CD4-positive, alpha-beta T cell treated with Interleukin-4 for 1 hour (primary cell): ENCODE measurements at regions not wholly inside any gene's neighbourhood (a gene's known extent, or its start where the extent isn't known, plus 50 kb on each side); places are given as distances from the start of the nearest gene placed in this dataset.

ENCODE experiments used
- DNase-seq, 2 donors: peaks; one replicate each; pipeline ENCODE4 v3.0.0-alpha.2; 2020 to 2022

DNA sequence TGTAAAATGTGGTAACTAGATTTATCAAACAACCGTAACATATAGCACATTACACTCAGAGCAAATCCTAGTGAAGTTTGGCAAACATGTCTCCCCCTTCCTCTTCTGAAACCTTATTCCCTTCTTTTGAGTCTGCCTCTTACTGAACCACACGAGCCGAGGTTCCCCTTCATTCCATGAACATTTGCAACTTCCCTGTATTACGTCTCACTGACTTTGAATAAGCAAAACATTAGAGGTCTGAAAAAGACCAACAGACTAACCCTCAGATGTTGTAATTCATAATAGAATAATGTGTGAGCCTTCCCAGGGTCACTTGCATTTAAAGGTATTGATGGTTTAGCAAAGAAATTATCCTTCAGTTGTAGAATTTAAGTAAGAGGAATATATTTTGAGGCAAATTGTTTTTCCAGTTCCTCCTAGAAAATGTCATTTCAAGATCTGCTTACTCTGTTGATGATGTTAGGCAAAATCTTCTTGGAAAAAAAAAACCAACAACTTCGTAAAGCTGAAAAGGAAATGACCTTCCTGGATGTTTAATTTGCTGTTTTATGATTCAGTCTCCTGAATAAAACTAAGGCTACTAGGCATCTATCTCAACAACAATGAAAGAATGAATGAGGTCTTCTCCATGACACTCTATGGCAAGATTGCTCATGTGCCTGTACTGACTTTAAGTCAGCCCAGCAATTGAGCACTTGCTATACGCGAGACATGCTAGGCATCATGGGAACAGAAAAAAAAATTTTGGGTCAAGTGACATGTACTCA, 296.9 kb upstream of the NECTIN3 start:
- DNase-seq = no peak

DNA sequence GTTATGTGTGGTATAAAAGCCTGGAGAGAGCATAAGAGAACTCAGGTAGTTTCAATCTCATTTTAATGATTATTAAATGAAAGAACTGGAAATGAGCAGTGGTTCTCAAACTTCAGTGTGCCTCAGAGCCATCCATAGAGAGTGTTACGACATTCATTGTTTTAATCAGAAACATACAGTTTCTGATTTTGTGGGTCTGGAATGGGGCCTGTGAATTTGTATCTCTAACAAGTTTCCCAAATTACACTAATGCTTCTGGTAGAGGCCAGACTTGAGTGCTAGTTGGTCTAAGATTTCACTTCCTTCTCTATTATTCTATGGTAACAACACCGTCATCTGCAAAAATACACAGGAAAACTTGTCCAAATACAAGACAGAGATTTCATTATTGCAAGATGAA, 292.0 kb upstream of the NECTIN3 start:
- DNase-seq = no peak

DNA sequence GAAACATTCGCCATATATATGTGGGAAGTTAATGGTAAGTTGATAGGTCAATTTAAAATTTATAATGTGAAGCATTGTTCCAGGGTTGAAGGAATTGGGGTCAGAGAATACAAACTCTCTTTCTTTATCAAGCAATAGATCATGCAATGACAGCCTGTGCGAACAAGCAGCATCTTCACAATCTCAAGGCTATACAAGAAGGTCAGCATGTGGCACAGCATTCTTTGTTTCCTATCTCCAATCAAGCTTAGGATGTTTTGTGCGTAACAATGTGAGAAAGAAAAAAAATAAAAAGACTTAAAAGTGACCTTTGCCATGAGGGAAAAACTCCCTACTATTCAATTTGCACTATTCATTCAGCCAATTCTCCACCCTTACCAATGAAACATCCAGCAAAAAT, 288.1 kb upstream of the NECTIN3 start:
- no peak for DNase-seq

DNA sequence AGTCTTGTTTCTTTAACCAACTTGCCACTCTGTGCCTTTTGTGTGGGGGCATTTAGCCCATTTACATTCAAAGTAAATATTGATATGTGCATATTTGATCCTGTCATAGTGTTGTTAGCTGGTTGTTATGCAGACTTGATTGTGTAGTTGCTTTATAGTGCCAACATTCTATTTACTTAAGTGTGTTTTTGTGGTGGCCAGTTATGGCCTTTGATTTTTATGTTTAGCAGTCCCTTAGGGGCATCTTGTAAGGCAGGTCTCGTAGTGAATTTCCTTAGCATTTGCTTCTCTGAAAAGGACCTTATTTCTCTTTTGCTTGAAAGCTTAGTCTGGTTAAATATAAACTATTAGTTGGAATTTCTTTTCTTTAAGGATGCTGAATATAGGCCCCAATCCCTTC, 282.8 kb upstream of the NECTIN3 start:
- no peak for DNase-seq

DNA sequence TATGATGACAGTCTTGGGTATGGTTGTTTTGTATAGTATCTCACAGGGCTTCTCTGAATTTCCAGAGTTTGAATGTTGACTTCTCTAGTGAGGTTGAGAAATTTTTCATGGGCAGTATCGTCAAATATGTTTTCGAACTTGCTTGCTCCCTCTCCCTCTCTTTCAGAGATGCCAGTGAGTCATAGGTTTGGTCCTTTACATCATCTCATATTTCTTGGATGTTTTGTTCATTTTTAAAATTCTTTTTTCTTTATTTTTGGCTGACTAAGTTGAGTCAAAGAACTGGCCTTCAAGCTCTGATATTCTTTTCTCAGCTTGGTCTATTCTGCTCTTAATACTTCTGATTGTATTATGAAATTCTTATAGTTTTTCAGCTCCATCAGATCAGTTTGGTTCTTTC, 282.3 kb upstream of the NECTIN3 start:
- DNase-seq = no peak

DNA sequence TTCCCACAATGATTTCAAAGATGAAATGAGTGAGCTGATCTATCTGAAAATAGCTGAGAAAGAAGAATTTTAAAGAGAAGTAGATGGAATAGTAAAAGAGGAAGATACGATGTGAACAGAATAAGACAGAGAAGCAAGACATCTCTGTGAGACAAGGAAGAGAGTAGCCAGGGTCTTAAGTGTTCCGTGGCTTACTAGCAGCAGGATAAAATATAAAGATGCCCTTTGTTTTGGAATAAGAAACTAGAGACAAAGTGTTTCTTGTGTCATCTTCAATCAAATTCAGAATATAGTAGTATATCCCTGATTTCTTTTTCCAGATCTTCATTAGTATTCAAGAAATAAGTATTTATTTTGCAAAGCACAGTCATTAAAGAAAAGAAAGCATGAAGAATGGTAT, 281.0 kb upstream of the NECTIN3 start:
- DNase-seq = no peak

DNA sequence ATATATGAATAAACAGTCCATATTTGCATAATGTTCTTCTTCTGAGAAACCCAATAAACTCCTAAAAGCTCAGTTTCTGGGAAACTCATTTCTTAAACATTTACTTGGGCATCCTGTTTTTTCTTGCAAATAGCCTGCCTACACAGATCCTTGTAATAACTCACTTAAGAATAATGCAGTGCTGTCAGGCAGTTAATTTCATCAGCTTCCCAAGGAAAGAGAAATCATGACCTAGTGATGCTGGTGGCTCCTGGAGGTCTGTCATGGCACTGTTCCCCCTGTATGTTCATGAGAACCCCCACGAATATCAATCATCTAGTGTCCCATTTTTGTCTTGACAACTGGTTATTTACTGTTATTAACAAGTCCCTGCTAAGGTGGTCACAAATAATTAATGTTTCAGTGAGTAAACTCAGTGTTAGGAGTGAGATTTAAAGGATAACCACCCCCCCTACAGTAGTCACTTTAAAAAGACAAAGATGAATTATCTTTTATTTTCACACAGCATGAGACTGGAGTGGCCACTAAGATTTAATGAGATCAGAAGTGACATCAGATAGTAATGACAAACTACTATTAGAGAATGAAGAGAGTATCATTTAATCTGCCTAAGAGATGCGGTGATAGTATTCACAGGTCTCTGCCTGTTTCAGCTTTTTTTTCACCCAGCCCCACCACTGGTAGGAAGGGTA, 279.5 kb upstream of the NECTIN3 start:
- DNase-seq = no peak

DNA sequence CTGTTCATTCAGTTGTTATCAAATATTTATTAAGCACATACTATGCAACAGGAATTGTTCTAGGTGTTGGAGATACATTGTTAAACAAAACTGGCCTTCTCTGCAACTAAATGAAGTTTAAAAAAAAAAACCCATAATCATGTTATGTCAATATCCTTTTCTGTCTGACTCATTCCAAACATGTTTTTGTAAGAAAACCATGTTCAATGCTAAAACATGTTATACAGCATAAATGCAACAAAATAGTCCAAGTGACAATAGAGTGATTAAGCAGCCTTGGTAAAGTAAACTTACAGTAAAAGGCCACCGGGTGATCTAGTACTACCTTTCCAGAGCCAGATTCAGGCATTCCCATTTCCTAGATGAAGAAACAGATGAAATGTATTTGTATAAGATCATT, 278.0 kb upstream of the NECTIN3 start:
- no peak for DNase-seq

DNA sequence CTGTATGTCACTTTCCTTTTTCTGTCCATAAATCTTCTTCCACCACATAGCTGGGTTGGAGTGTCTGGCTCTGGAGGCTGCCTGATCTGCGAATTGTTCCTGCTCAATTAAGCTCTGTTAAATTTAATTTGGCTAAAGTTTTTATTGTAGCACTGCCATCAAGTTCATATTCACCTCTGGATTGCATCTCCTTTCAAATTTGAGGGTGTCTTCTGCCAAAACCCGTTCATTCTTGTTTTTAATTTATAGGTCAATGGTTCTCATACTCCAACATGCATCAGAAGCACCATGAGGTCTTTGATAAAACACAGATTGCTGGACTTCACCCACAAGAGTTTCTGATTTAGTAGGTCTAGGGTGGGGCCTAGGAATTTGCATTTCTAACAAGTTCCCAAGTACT, 276.5 kb upstream of the NECTIN3 start:
- no peak for DNase-seq

DNA sequence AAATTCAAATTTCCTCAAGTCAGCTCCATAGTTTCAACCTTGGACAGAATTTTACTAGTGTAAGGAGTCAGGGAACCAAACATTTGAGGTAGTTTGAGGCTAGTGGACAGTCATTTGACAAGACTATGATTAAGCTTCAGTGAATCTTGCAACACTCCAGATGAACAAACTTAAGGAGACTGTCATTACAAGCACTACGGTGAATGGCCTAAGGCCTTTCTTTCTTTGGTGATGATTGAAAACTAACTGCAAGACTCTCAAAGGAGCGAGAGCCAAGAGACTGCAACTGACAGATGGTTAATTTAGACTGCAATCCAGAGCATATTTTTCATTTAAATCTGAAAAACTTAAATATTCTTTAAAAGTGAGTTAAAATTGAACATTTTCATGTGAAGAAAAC, 272.3 kb upstream of the NECTIN3 start:
- DNase-seq = no peak

DNA sequence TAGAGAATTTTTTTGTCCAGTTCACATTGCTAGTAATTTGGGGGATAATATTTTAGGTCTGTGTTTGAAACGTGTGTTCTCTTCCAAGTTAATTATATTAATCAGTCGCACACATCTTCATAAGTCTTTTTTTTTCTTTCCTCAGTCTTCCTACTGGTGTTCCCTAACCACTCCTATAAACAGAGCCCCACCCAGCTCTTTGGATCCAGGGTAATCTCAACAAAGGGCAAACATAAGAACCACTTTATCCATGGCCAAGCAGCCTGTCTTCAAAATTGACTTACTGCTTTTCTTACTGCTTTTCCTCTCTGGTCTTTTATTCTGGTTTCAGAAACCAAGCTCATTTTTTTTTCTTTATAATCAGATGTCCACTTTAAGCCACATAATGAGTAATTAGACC, 266.8 kb upstream of the NECTIN3 start:
- DNase-seq = no peak

DNA sequence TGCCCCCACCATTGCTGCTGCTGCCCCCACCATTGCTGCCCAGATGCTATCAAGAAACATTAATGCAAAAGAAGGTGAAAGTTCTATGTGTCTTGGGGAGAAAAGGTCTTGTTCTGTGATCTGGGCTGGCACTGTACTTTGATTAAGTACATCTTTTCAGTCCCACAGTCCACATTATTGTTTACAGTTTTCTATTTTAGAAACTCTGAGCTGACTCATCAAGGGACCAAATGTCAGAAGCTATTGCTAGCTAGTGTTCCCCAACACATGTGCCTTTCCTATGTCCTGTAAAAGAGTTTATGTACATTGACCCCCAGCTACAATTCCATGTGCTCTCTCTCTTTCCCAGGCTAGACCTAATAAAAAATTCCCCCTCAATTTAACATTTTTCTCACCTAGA, 264.7 kb upstream of the NECTIN3 start:
- DNase-seq = no peak

DNA sequence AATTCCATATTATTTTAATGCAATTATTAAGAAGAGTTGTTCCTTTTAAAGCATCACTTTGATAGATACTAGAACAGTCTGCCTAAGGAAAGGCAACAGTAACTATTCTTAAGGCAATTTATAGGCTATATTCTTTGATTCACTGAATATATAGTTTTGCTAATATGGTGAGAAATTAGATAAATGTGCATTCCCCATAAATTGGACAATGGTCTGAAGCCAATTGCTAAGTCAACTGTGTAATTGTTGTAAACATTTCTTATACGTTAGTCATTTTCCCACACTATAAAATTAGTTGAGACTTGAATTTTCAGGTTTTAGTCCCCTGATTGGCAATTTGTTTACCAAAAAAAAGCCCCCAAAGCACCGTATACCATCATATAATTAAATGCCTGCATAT, 263.0 kb upstream of the NECTIN3 start:
- DNase-seq = no peak

DNA sequence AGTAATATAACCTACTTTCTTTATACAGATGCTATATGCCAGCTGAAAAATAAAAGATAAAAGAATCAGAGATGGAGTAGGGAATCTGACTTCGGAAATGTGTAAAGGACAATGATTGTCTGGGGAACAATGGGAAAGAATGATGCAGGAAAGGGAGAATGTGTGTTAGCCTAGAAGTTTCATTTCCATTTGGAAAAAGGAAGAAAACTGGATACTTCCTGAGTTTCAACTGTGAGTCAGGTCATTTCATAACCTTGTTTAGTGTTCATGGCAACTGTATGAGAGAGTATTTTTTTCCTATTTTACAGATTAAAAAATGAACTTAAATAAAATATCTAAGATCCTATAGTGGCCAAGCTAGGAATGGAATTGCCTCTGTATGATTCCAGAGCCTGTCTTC, 261.3 kb upstream of the NECTIN3 start:
- no peak for DNase-seq

DNA sequence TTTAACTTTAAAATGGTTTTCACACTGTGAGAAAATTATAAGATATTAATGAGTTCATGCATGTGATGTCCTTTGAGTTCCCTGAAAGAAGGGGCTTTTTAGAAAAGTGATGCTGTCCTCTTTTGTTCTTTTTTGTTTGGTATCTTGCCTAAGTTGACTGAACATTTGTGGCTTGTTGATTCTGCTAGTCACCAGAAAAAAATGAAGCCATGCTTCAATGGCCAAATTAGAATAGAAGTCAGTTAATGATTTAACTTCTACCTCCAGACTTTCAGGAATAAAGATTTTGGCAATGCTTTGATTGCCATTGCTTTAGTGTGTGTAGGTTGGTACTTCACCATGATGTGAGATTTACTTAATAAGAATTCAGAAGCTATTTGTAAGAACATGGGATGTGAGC, 260.6 kb upstream of the NECTIN3 start:
- DNase-seq = no peak

DNA sequence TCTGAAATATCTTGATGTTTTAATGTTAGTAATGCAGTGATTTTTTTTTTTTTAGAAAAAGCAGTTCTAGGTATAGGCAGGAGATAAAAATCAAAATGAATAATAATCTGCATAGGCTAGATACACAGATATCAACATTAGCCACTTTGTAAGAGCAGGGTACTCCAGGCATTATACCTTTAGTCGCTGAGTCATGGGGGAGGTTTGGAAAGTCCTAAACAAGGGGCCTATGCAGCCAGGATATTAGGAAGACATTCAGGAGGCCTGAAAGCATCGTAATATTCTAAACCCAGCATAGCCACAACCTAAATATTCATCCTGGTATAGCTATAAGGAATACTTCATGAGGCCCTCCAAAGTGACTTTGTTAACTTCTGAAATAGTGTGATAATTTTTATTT, 258.1 kb upstream of the NECTIN3 start:
- no peak for DNase-seq

DNA sequence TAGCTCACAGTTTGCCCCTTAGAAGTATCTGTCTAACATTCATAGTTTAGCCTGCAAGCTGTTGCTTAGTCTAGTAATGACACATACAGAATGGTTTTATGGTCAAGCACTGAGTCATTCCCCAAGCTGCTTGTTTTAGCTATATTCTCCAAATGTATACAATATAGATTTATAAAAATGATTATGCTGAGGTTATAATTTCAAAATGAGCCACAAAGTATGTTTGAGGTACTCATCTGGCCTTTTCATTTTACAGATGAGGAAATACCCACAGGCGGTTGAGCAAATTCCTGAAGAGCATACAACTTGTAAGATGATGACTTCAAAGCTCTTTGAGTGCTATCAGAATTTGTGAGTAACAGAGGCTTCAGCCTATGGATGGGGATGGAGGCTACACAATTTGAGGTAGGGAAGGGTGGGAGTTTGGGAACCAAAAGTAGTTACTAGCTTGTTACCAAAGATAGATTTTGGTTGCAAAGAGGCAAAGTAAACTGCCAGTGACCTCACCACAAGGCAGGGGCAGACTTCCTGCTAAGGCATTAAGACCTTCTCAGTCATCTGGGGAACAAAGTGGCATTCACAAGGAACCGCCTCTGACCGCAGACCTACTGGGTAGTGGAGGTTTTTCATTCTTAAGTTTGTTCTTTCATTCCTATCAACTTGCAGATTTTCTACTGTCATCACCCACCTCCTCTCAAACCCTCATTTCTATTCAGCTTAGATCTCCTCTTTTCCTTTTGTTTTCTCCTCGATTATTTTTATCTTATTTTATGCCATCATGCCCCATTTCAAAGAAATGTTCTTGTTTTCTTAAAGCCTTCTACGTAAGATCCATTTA, 257.2 kb upstream of the NECTIN3 start:
- DNase-seq = peak in 1 of 2 donors; percentile 21

DNA sequence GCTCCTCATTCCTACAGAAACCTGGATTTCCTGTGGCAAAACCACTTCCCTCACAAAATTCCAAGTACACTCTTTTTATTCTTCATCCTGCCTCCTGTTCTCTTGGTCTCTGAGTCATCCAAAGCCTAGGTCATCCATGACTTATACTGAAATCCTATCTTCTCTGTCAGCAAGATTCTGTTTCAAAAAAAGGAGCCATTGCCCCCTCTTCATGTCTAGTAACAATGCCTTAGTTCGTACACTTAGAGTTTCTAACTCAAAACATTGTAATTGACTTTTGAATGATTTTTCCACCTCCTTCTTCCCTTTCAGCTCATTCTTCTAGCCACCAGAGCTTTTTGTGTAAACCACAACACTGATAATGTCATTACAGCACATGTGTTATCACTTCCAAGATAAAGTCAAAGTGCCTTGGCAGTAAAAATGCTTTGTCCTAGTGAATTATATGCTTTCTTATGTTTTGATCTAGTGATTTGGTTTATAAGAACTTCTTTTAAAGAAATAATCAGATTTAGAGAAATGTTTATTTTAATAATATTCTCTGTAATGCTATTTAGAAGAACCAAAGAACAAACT, 256.5 kb upstream of the NECTIN3 start:
- DNase-seq = no peak

DNA sequence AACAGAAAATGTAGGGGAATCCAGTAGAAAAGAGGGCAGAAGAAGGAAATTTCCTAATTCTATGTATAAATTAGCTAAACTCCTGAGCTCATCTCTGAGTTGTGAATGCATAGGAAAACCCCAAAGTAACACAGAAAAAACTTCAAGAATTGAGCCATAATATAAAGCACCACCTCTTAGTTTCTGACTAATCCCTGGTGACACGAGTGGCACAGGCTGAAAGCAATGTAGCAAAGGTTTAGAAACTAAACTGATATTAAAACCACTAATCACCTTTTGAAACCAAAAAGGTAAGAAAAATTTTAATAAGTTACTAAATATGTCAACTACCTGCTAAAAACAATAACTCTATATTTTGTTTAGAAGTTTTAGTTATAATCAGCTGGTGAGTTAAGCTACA, 255.6 kb upstream of the NECTIN3 start:
- DNase-seq = no peak

DNA sequence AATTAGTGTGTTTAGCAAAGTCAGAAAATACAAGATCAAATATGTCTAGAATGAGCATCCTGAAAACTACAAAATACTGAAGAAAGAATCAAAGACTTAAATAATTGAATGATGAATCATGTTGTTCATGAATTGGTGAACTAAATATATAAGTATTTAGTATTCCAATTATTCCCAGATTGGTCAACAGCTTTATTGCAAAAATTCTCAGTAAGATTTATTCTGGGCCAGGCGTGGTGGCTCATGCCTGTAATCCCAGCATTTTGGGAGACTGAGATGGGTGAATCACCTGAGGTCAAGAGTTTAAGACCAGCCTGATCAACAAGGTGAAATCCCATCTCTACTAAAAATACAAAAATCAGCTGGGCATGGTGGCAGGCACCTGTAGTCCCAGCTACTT, 250.0 kb upstream of the NECTIN3 start:
- no peak for DNase-seq

DNA sequence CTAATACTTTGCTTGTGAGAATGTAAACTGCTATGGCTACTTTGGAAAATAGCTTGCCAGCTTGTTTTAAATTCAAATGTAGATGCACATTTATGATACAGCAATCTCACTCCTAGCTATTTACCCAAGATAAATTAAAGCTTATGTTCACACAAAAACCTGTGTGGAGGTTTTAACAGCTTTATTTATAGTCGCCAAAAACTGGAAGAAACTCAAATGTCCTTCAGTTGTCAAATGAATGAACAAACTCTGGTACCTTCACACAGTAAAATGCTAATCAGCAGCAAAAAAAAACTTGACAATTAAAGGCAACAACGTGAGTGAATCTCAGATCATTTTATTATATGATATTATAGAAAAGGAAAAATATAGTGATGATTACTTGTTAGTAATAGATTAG, 248.6 kb upstream of the NECTIN3 start:
- no peak for DNase-seq

DNA sequence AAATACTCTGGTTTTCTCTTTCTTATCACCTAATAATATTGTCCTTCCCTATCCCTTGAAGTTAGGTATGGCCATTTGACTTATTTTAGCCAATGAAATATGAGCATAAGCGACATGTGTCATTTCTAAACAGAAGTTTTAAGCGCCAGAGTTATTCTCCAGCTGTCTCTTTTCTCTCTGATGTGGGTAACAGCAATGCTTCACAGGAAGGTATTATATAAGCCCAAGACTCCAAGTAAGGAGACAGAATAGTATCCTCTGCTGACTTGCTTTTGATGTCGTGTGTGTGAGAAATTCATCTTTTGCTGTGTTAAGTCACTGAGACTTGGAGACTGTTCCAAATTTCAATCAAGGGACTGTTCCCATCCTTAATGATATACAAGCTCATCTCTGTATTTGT, 224.6 kb upstream of the NECTIN3 start:
- DNase-seq = no peak

DNA sequence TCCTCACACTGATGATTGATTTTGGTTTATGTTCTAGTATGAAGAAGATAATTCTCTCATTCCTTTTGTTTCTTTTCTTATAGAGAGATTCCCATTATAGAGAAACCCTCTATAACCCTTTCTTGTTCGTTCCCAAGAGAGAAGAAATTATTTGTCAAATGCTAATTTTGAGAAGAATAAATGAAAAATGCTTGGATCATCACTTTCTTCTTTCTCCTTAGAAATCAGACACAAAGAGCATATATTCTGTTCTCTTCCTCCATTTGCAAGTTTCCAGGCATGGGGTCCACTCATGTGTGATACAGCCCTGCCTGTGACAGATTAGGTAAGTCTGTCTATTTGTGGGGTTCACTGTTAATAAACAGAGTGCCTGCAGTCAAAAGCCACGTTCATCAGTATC, 222.6 kb upstream of the NECTIN3 start:
- DNase-seq = no peak

DNA sequence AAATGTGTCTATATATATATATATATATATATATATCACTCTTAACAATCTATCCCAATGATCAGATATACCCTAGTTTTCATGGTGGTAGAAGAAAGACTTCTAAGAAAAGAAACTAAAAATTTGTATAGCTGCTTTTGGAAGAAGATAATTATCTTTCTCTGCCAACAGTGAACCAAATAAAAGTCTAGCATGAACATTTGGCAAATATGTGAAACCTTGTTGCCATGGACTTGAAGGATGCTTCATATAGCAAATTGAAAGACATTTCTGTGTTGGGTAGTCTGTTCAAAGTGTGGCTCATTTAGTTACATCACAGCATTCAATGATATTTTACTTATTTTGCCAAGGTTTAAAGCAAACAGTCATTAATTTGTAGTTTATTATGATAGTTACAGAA, 219.9 kb upstream of the NECTIN3 start:
- no peak for DNase-seq
